OCI-LY7 (cell line): ENCODE measurements at regions not wholly inside any gene's neighbourhood (a gene's known extent, or its start where the extent isn't known, plus 50 kb on each side); places are given as distances from the start of the nearest gene placed in this dataset.

Experiments used
- EZH2phosphoT487 ChIP-seq: fragments of 200-600 bp; sonication (generic); IDR thresholded peaks from 2 replicates; pipeline ENCODE4 v1.6.1; 2018; ENCODE audit warnings: low read depth, borderline replicate concordance, mild to moderate bottlenecking, mixed run types, antibody characterized with exemption, low read length, moderate library complexity, mixed read lengths
- TF ChIP-seq, protein P1 (sequence below): fragments of 200-600 bp; sonication (generic); conservative IDR thresholded peaks from 2 replicates; pipeline ENCODE4 v1.5.1; 2014; ENCODE audit warnings: mild to moderate bottlenecking, antibody characterized with exemption, low read length, moderate library complexity, mixed read lengths

DNA sequence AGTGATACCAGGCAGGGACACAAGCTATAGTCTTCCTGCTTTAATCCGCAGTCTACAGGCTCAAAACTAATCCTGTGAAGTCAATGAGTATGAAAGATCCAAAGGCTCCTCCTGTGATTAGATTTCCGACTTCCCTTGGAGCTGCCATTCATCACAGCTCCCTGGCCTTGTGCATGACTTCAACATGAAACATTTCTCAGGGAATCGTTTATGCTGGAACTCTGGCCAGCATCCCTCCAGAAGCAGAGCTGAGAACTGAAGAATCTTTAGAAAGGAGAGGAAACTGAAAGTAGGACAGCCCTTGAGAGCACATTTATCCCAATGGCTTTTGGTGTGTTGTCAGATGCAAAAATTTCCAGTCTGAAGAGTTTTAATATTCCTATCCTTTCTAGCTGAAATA, 84.3 kb upstream of the SESTD1 start:
- TF ChIP-seq, protein P1, sequence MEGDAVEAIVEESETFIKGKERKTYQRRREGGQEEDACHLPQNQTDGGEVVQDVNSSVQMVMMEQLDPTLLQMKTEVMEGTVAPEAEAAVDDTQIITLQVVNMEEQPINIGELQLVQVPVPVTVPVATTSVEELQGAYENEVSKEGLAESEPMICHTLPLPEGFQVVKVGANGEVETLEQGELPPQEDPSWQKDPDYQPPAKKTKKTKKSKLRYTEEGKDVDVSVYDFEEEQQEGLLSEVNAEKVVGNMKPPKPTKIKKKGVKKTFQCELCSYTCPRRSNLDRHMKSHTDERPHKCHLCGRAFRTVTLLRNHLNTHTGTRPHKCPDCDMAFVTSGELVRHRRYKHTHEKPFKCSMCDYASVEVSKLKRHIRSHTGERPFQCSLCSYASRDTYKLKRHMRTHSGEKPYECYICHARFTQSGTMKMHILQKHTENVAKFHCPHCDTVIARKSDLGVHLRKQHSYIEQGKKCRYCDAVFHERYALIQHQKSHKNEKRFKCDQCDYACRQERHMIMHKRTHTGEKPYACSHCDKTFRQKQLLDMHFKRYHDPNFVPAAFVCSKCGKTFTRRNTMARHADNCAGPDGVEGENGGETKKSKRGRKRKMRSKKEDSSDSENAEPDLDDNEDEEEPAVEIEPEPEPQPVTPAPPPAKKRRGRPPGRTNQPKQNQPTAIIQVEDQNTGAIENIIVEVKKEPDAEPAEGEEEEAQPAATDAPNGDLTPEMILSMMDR: no peak
- TF ChIP-seq EZH2phosphoT487: no peak
